ENCODE measurements at regions not wholly inside any gene's neighbourhood (a gene's known extent, or its start where the extent isn't known, plus 50 kb on each side); places are given as distances from the start of the nearest gene placed in this dataset.

DNA sequence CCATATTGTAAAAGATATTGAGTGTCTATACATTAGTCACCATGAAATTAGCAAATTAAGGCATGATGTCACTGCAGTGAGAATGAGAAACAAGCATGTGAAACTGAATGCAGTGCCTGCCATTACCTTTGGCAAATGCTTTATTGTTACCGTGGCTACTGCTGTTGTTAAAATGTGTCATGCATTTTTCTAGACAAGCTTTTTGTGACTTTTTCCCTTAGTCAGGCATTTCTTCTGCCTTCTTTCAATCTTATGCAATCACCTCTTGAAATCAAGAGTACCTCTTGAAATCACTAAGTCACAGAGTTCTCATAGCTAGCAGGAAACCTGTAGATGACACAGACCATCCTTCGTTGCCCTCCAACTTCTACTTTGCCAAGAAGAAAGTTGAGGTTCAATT is 461.7 kb upstream of the TENM4 start:
- DNase-seq: no peak
- Mint-ChIP-seq H3K36me3 (ENCODE audit: low read depth) (no peaks in the 10 kb centered on the region), H3K27ac (no peak overlapping the region), H3K4me3 (no peak overlapping the region), H3K27me3 (ENCODE audit: low read depth, poor library complexity) (peaks cover 8% of the 10 kb centered on the region), H3K9me3 (no peaks in the 10 kb centered on the region), H3K4me1 (no peaks in the 10 kb centered on the region)
- TF ChIP-seq, protein P1, sequence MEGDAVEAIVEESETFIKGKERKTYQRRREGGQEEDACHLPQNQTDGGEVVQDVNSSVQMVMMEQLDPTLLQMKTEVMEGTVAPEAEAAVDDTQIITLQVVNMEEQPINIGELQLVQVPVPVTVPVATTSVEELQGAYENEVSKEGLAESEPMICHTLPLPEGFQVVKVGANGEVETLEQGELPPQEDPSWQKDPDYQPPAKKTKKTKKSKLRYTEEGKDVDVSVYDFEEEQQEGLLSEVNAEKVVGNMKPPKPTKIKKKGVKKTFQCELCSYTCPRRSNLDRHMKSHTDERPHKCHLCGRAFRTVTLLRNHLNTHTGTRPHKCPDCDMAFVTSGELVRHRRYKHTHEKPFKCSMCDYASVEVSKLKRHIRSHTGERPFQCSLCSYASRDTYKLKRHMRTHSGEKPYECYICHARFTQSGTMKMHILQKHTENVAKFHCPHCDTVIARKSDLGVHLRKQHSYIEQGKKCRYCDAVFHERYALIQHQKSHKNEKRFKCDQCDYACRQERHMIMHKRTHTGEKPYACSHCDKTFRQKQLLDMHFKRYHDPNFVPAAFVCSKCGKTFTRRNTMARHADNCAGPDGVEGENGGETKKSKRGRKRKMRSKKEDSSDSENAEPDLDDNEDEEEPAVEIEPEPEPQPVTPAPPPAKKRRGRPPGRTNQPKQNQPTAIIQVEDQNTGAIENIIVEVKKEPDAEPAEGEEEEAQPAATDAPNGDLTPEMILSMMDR (IDR thresholded peaks at IDR 0.05): no peak

DNA sequence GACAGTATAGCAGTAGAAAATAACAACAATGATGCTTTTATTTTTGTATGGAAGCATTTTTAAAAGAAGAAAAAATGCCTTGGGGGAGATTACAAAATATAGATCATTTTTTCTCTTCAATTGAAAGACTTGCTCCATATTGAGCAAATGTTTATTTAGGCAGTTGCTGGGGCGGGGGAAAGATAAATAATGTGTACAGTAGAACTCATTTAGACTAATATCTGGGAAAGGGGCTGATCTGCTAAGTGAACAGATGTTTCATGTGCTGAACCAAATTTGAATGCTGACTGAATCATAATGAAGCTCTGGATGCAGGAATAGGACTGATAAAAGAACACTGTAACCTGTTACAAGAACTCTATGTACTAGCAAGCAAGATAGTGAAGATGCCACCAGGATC is 457.1 kb upstream of the TENM4 start:
- Mint-ChIP-seq H3K4me3 (no peak overlapping the region), H3K4me1 (no peaks in the 10 kb centered on the region), H3K36me3 (ENCODE audit: low read depth) (no peaks in the 10 kb centered on the region), H3K9me3 (no peaks in the 10 kb centered on the region), H3K27me3 (ENCODE audit: low read depth, poor library complexity) (no peaks in the 10 kb centered on the region), H3K27ac (no peak overlapping the region)
- TF ChIP-seq, protein P1 (IDR thresholded peaks at IDR 0.05): no peak
- DNase-seq: no peak

DNA sequence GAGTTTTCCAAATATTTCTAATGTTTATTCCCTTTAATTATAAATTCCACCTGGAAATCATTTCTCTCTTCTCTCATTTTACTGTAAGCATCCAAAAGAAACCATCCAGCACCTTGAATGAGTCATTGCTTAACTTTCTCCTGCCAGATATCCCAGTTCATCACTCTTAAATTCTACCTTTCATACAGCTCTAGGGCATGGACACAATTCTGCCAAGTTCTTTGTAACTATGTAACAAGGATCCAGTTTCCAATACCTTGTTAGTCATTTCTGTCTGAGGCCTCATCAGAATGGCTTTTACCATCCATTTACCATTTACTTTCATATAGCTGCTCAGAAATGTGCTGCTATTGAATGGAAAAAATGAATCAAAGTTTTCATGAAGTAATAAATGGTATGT is 455.4 kb upstream of the TENM4 start:
- H3K27ac Mint-ChIP-seq: no peak overlapping the region
- DNase-seq: no peak
- no peaks in the 10 kb centered on the region for H3K36me3 Mint-ChIP-seq (ENCODE audit: low read depth)
- no peaks in the 10 kb centered on the region for H3K4me1 Mint-ChIP-seq
- no peak overlapping the region for H3K4me3 Mint-ChIP-seq
- TF ChIP-seq, protein P1 (IDR thresholded peaks at IDR 0.05): no peak
- no peaks in the 10 kb centered on the region for H3K27me3 Mint-ChIP-seq (ENCODE audit: low read depth, poor library complexity)
- no peaks in the 10 kb centered on the region for H3K9me3 Mint-ChIP-seq

DNA sequence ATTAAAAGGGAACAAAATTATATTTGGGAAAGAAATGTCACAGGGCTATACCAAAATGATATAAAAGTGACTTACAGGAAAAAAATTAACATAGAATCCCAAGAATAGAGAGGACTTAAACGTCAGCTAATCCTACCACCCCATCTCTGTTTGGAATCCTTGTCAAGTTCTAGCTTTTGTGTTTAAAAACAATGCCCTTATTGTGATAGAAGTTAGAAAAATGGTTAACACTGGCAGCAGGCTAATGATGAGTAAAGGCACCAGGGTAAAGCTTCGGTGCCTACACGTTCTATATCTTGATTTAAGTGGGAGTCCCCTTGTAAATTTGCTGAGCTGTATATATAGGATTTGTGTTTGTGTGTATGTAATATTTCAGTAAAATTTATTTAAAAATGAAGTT is 453.3 kb upstream of the TENM4 start:
- no peaks in the 10 kb centered on the region for H3K36me3 Mint-ChIP-seq (ENCODE audit: low read depth)
- H3K27ac Mint-ChIP-seq: no peak overlapping the region
- no peaks in the 10 kb centered on the region for H3K4me1 Mint-ChIP-seq
- no peaks in the 10 kb centered on the region for H3K9me3 Mint-ChIP-seq
- no peak for DNase-seq
- H3K4me3 Mint-ChIP-seq: no peak overlapping the region
- TF ChIP-seq, protein P1 (IDR thresholded peaks at IDR 0.05): no peak
- no peaks in the 10 kb centered on the region for H3K27me3 Mint-ChIP-seq (ENCODE audit: low read depth, poor library complexity)

DNA sequence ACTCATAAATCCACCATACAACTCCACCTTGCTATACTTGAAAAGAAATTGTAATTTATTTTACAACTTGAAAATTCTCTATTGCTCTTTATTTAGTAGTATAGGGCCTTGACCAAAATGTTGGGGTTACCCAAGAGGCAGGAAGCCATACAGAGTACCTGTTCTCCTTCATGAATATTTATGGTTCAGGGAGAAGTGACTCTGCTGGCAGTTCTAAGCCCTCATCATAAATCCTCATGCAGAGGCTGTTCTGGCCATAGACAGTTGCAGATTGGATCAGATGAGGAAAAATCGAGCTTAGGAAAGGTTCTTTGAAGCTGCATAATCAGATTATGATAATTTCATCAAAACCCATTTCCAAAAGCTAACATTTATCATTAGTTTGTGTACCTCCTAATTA is 449.4 kb upstream of the TENM4 start:
- Mint-ChIP-seq H3K4me1 (no peaks in the 10 kb centered on the region), H3K4me3 (no peak overlapping the region), H3K27me3 (ENCODE audit: low read depth, poor library complexity) (peaks cover 7% of the 10 kb centered on the region), H3K9me3 (no peaks in the 10 kb centered on the region), H3K36me3 (ENCODE audit: low read depth) (no peaks in the 10 kb centered on the region), H3K27ac (no peak overlapping the region)
- TF ChIP-seq, protein P1 (IDR thresholded peaks at IDR 0.05): no peak
- no peak for DNase-seq

DNA sequence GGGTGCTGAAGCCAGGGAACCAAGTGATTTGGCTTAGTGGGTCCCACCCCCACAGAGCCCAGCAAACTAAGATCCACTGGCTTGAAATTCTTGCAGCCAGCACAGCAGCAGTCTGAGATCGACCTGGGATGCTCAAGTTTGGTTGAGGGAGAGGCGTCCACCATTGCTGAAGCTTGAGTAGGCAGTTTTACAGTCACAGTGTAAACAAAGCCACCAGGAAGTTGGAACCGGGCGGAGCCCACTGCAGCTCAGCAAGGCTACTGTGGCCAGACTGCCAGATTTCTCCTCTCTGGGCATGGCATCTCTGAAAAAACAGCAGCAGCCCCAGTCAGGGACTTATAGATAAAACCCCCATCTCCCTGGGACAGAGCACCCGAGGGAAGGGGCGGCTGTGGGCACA is 424.1 kb upstream of the TENM4 start:
- DNase-seq: no peak
- H3K27ac Mint-ChIP-seq: no peak overlapping the region
- no peaks in the 10 kb centered on the region for H3K36me3 Mint-ChIP-seq (ENCODE audit: low read depth)
- peaks cover 11% of the 10 kb centered on the region for H3K27me3 Mint-ChIP-seq (ENCODE audit: low read depth, poor library complexity)
- TF ChIP-seq, protein P1 (IDR thresholded peaks at IDR 0.05): no peak
- peaks cover 13% of the 10 kb centered on the region for H3K9me3 Mint-ChIP-seq
- peaks cover 4% of the 10 kb centered on the region for H3K4me1 Mint-ChIP-seq
- no peak overlapping the region for H3K4me3 Mint-ChIP-seq

All from nephron progenitor cell (in vitro differentiated cells).